ENCODE measurements at regions not wholly inside any gene's neighbourhood (a gene's known extent, or its start where the extent isn't known, plus 50 kb on each side); places are given as distances from the start of the nearest gene placed in this dataset.

DNA sequence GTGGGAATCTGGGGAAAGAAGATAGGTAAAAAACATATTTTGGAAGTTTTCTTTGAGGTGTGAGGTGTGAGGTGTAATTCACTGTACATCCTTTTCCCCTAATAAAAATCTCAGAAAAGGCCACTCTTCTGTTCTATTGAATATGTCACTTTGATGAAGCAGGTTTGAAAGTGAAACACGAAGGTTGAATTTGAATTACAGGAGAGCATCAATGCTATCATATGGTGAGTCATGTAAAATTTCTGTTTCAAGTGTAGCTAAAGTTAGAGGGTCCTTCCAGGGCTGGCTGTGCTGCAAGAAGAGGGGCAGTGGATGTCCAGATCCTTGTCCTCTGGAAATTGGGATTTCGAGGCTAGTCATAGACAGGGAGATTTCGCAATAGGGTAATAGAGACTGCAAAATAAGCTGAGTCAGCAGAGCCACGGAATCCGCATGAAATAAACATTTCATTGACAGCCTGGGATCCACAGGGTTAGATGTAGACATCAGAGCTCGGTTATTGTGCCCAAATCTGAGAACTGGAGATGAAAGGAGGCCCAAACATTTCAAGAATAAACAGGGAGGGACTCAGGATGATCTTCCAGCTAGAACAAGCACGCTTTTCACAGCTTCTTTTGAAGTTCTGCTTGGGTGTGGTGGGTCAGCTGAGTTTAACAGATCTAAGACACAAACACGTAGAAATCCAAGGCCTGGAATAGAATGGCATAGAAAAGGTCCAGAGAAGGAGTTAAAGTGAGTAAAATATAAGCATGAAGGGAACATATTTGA, 194.4 kb upstream of the CDKN2B start:
- no peak for FAIRE-seq
- no peak overlapping the region for H3K27ac ChIP-seq
- no peak for ATAC-seq
- no peaks in the 10 kb centered on the region for H3K4me1 ChIP-seq
- H3K9me3 ChIP-seq = no peaks in the 10 kb centered on the region
- intact Hi-C loops (cut with DNase I) = no loop called here
- 44 to 49% methylated on average over 8 of the region's 8 CpGs for WGBS, 2 donors
- no peak for DNase-seq
- TF ChIP-seq, protein P1, sequence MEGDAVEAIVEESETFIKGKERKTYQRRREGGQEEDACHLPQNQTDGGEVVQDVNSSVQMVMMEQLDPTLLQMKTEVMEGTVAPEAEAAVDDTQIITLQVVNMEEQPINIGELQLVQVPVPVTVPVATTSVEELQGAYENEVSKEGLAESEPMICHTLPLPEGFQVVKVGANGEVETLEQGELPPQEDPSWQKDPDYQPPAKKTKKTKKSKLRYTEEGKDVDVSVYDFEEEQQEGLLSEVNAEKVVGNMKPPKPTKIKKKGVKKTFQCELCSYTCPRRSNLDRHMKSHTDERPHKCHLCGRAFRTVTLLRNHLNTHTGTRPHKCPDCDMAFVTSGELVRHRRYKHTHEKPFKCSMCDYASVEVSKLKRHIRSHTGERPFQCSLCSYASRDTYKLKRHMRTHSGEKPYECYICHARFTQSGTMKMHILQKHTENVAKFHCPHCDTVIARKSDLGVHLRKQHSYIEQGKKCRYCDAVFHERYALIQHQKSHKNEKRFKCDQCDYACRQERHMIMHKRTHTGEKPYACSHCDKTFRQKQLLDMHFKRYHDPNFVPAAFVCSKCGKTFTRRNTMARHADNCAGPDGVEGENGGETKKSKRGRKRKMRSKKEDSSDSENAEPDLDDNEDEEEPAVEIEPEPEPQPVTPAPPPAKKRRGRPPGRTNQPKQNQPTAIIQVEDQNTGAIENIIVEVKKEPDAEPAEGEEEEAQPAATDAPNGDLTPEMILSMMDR (IDR thresholded peaks at IDR 0.05) = no peak
- no peaks in the 10 kb centered on the region for H3K27me3 ChIP-seq
- H3K36me3 ChIP-seq = no peaks in the 10 kb centered on the region
- H3K4me3 ChIP-seq = no peak overlapping the region

DNA sequence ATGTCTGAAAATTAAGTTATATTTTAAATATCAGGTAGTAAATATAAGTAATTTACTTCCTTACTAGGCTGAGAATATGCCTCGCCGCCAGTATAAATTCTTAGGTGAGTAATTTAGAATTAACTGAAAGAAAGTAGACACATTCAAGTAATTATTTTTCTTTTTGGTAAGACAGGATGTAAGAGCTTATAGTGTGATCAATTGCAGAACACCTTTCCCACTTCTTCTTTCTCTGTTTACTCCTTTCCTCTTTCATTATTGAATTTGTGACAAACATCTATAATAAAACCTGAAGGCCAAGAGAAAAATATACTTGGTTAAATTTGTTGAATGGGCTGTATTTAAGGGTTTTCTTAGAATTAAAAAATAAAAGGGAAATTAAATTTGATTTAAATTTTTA, 195.1 kb upstream of the CDKN2B start:
- intact Hi-C loops (cut with DNase I) = no loop called here
- no peak for FAIRE-seq
- ATAC-seq = no peak
- TF ChIP-seq, protein P1 (IDR thresholded peaks at IDR 0.05) = no peak
- H3K4me3 ChIP-seq = no peak overlapping the region
- no peaks in the 10 kb centered on the region for H3K27me3 ChIP-seq
- H3K4me1 ChIP-seq = no peaks in the 10 kb centered on the region
- no peaks in the 10 kb centered on the region for H3K36me3 ChIP-seq
- no peak overlapping the region for H3K27ac ChIP-seq
- 92 to 94% methylated on average over 2 of the region's 2 CpGs for WGBS, 2 donors
- no peak for DNase-seq
- no peaks in the 10 kb centered on the region for H3K9me3 ChIP-seq

DNA sequence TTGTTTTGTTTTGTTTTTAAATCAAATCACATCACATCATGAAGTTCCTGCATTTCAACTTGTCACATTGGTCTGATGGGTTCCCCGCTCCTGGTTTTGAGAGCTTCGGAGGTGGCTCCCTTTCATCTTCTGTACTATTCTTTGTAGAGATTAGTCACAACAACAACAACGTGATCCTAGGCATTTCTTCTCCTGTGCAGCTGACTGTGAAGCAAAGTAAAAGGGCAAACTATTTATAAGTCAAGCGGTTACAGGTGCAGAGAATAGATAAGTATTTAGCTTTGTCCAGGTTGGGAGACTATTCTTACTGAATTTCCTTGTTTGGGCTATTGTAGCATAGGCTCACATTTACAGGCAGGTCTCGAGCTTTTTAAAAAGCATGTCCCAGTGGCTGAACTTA, 197.7 kb upstream of the CDKN2B start:
- Histone ChIP-seq H3K9me3 (no peaks in the 10 kb centered on the region), H3K36me3 (no peaks in the 10 kb centered on the region), H3K4me3 (no peak overlapping the region), H3K4me1 (no peaks in the 10 kb centered on the region), H3K27me3 (no peaks in the 10 kb centered on the region), H3K27ac (no peak overlapping the region)
- intact Hi-C loops (cut with DNase I) = no loop called here
- FAIRE-seq (no peak), ATAC-seq (no peak), DNase-seq (no peak)
- TF ChIP-seq, protein P1 (IDR thresholded peaks at IDR 0.05) = no peak
- WGBS, 2 donors = 60 to 70% methylated on average over 5 of the region's 5 CpGs

DNA sequence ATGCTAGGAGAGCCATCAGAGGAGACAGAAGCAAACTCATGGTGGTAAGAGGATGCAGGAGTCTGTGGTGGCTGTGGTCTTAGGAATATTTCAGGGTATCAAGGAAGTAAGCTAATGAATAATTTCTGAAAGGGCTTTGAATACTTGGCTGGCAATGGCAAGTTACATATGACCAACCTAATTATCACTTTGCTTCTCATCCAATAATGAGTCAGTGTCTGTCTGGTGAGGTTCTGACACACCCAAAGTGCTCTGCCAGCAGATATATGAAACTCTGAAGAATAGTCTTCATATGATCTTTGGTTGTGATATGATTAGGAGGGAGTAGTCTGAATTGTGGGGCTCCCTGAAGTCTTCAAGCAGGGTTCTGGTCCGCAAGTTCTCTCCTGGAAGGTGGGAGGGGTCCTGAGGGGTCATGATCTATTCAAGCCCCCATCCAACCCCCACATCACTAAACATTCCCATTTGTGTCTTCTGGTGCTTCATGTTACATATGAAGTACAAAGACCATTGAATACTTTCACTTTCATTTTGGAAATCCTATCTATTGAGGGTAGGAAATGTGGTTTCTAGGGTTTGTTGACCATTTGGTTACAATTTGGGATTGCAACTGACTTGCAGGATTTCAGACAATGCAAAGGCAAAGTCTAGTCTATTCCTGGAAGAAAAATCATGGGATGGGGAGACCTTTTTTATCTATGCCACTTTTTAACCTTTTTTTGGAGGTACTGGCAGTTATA, 199.9 kb upstream of the CDKN2B start:
- no peak overlapping the region for H3K4me3 ChIP-seq
- DNase-seq = no peak
- 81 to 84% methylated on average over 1 of the region's 1 CpG for WGBS, 2 donors
- TF ChIP-seq, protein P1 (IDR thresholded peaks at IDR 0.05) = no peak
- no peaks in the 10 kb centered on the region for H3K27me3 ChIP-seq
- no peaks in the 10 kb centered on the region for H3K36me3 ChIP-seq
- no peaks in the 10 kb centered on the region for H3K4me1 ChIP-seq
- no peak overlapping the region for H3K27ac ChIP-seq
- FAIRE-seq = no peak
- ATAC-seq = no peak
- intact Hi-C loops (cut with DNase I) = no loop called here
- H3K9me3 ChIP-seq = no peaks in the 10 kb centered on the region

DNA sequence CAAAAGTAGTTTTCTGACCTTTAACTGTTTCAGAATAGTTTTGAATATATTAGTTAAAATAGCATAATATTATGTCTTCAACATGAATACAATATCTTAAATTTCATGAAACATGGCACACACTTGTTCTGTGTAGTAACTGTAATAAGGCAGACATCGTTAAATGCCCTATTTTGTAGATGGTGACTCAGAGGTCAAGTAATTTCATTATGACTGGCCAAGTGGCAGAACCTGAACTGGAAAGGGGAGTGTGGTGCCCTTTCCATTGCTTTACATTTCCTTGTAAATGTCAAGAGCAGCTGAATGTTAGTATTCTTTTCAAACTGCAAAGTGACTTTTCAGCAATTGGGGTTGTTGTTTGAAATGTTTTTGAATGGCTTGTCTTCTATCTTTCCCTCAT, 201.2 kb upstream of the CDKN2B start:
- Histone ChIP-seq H3K4me3 (no peak overlapping the region), H3K4me1 (no peaks in the 10 kb centered on the region), H3K36me3 (no peaks in the 10 kb centered on the region), H3K9me3 (no peaks in the 10 kb centered on the region), H3K27me3 (no peaks in the 10 kb centered on the region), H3K27ac (no peak overlapping the region)
- intact Hi-C loops (cut with DNase I) = no loop called here
- no peak for FAIRE-seq
- no peak for ATAC-seq
- TF ChIP-seq, protein P1 (IDR thresholded peaks at IDR 0.05) = no peak
- no peak for DNase-seq
- WGBS, 2 donors = 53 to 70% methylated on average over 1 of the region's 1 CpG
